HFF-Myc (cell line): ENCODE measurements at regions not wholly inside any gene's neighbourhood (a gene's known extent, or its start where the extent isn't known, plus 50 kb on each side); places are given as distances from the start of the nearest gene placed in this dataset.

Experiments
- DNase-seq: peaks from one replicate; pipeline ENCODE4 v3.0.0-alpha.2; 2011; ENCODE audit warnings: low read depth; ENCODE audit errors: extremely low read depth
- H3K4me3 ChIP-seq: replicated peaks from 2 replicates; pipeline ENCODE4 v1.5.1; 2011; ENCODE audit warnings: low read depth, mild to moderate bottlenecking, control low read depth, low read length
- TF ChIP-seq, protein P1 (sequence below): IDR thresholded peaks from 2 replicates; pipeline ENCODE4 v1.5.1; 2012; ENCODE audit warnings: mild to moderate bottlenecking, low read depth, low read length, control low read depth; ENCODE audit errors: missing control alignments

- TF ChIP-seq, protein P1, sequence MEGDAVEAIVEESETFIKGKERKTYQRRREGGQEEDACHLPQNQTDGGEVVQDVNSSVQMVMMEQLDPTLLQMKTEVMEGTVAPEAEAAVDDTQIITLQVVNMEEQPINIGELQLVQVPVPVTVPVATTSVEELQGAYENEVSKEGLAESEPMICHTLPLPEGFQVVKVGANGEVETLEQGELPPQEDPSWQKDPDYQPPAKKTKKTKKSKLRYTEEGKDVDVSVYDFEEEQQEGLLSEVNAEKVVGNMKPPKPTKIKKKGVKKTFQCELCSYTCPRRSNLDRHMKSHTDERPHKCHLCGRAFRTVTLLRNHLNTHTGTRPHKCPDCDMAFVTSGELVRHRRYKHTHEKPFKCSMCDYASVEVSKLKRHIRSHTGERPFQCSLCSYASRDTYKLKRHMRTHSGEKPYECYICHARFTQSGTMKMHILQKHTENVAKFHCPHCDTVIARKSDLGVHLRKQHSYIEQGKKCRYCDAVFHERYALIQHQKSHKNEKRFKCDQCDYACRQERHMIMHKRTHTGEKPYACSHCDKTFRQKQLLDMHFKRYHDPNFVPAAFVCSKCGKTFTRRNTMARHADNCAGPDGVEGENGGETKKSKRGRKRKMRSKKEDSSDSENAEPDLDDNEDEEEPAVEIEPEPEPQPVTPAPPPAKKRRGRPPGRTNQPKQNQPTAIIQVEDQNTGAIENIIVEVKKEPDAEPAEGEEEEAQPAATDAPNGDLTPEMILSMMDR: no peak
- DNase-seq: no peak
These were observed 58.6 kb upstream of the RNF152 start for GRCh38 chr18:61951396-61951795.

DNA sequence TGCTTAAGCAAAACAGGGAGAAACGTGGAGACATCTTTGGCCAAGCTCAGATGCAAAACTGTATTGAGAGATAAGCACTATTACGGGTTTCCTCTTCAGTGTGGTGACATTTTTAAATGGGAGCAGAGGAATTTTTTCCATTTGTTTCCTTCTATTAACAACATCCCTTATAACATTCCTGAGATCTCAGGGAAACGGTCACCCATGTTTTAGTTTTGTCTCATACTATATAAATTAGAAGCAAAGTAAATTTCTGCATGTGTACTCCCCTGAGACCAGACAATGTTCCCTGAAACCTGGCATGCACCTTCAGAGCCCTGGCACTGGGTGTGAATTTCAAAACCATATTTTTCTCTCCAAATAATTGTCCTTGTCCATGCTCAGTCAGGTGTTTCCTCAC is 57.6 kb upstream of the RNF152 start:
- TF ChIP-seq, protein P1: no peak
- no peak for DNase-seq
- no peak overlapping the region for H3K4me3 ChIP-seq

More at GRCh38 chr18:61951396-61951795, 58.6 kb upstream of the RNF152 start:
- no peak overlapping the region for H3K4me3 ChIP-seq

GRCh38 chr18:61949946-61950345 is 57.1 kb upstream of the RNF152 start:
- DNase-seq: no peak
- TF ChIP-seq, protein P1: no peak
- H3K4me3 ChIP-seq: no peak overlapping the region

- no peak for DNase-seq
- TF ChIP-seq, protein P1: no peak
- H3K4me3 ChIP-seq: no peak overlapping the region
These were observed 56.1 kb upstream of the RNF152 start for GRCh38 chr18:61948846-61949438.

DNA sequence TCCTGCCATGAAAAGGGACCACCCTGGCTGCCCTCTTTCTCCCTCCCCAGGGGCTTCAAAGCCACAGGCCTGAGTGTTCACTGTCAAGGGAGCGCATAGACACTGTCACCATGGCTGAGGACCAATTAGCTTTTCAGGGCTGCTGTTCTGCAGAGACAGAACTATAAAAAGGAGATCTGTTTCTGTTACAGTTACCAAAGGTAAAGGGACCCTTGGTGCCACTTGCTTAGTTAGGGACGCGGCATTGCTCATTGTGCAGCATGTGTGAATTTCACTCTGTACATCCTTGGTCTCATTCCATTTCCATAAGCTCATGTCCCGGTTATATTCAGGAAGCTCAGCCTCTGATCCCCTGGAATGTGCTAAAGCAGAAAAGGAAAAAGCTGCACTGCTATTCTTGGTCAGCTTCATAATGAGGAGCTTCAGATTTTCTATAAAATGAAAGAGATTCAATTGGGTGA is 55.5 kb upstream of the RNF152 start:
- H3K4me3 ChIP-seq: no peak overlapping the region
- TF ChIP-seq, protein P1: no peak
- DNase-seq: no peak

GRCh38 chr18:61946449-61946848 is 53.6 kb upstream of the RNF152 start:
- TF ChIP-seq, protein P1: no peak
- H3K4me3 ChIP-seq: no peak overlapping the region
- DNase-seq: no peak
